A673 (cell line): ENCODE measurements at regions not wholly inside any gene's neighbourhood (a gene's known extent, or its start where the extent isn't known, plus 50 kb on each side); places are given as distances from the start of the nearest gene placed in this dataset.

Experiments
- BruUV-seq: library from RNA; stranded (reverse); fragments of 400-500 nt; replicated peaks from 2 replicates; lab custom pipeline; 2021; lab: Mats Ljungman, UMichigan
- CTCF ChIA-PET: fragments of 300-600 bp; sonication (Branson Sonifier 250); formaldehyde crosslinking; loops from one replicate; lab custom pipeline; 2022; ENCODE audit warnings: antibody characterized with exemption; lab: Charles Lee
- POLR2A ChIA-PET: fragments of 300-600 bp; sonication (Branson Sonifier 250); formaldehyde crosslinking; loops from one replicate; lab custom pipeline; 2022; ENCODE audit warnings: antibody characterized with exemption; ENCODE audit not compliant: low non-redundant PET; lab: Charles Lee
- DNase-seq: peaks from one replicate; pipeline ENCODE4 v3.0.0-alpha.2; 2015; ENCODE audit warnings: low spot score
- H3K27ac ChIP-seq: fragments of 200-600 bp; sonication (generic); 2 replicates; pipeline ENCODE4 v1.5.1; 2016; ENCODE audit warnings: mixed run types, low read depth, mild to moderate bottlenecking, mixed read lengths, antibody characterized with exemption, low read length; ENCODE audit not compliant: poor library complexity, severe bottlenecking
- H3K27me3 ChIP-seq: fragments of 200-600 bp; sonication (generic); replicated peaks from 2 replicates; pipeline ENCODE4 v1.6.1; 2017; ENCODE audit warnings: mixed run types, low read depth, mild to moderate bottlenecking, mixed read lengths, antibody characterized with exemption, low read length; ENCODE audit not compliant: insufficient read depth, poor library complexity
- H3K36me3 ChIP-seq: fragments of 200-600 bp; sonication (generic); 2 replicates; pipeline ENCODE4 v1.6.1; 2016; ENCODE audit warnings: mixed run types, mild to moderate bottlenecking, mixed read lengths, antibody characterized with exemption, low read length; ENCODE audit not compliant: insufficient read depth, poor library complexity, severe bottlenecking
- H3K4me1 ChIP-seq: fragments of 200-600 bp; sonication (generic); 2 replicates; pipeline ENCODE4 v1.6.1; 2017; ENCODE audit warnings: mixed run types, mild to moderate bottlenecking, mixed read lengths, antibody characterized with exemption, low read length; ENCODE audit not compliant: insufficient read depth, poor library complexity, severe bottlenecking
- H3K4me3 ChIP-seq: fragments of 200-600 bp; sonication (generic); 2 replicates; pipeline ENCODE4 v1.5.1; 2016; ENCODE audit warnings: low read depth, mixed run types, mild to moderate bottlenecking, mixed read lengths, low read length; ENCODE audit not compliant: poor library complexity, severe bottlenecking
- H3K9me3 ChIP-seq: fragments of 200-600 bp; sonication (generic); 2 replicates; pipeline ENCODE4 v1.6.1; 2016; ENCODE audit warnings: mixed run types, low read depth, mild to moderate bottlenecking, mixed read lengths, antibody characterized with exemption, low read length; ENCODE audit not compliant: poor library complexity, severe bottlenecking
- CTCF ChIP-seq: fragments of 300-800, 200-600 bp; sonication (generic); conservative IDR thresholded peaks from 2 replicates; pipeline ENCODE4 v1.5.1; 2017; ENCODE audit warnings: low read depth, mild to moderate bottlenecking, antibody characterized with exemption, low read length, moderate library complexity, mixed read lengths
- EZH2 ChIP-seq: fragments of 200-600 bp; sonication (generic); IDR thresholded peaks from 2 replicates; pipeline ENCODE4 v1.6.1; 2017; ENCODE audit warnings: borderline replicate concordance, low read depth, mild to moderate bottlenecking, mixed read lengths, antibody characterized with exemption, low read length; ENCODE audit not compliant: poor library complexity, severe bottlenecking
- intact Hi-C: fragments of 100-400 bp; cut with micrococcal nuclease; formaldehyde crosslinking; loops from one replicate; pipeline ENCODE4 v1.10.0; 2022; ENCODE audit not compliant: unreplicated experiment

- POLR2A ChIA-PET: no interaction called here
- intact Hi-C loops: no loop called here
- BruUV-seq: no TSS peak
Measured at GRCh38 chr9:21569721-21570120, 87.6 kb upstream of the IFNE start.

GRCh38 chr9:21570643-21571275 lies 88.6 kb upstream of the IFNE start:
- ChIA-PET POLR2A (no interaction called here), CTCF (no interaction called here)
- intact Hi-C loops: no loop called here

More at GRCh38 chr9:21569721-21570120, 87.6 kb upstream of the IFNE start:
- no peaks in the 10 kb centered on the region for H3K9me3 ChIP-seq
- CTCF ChIA-PET: no interaction called here
- DNase-seq: no peak
- no peak overlapping the region for H3K27ac ChIP-seq
- no peak overlapping the region for H3K4me3 ChIP-seq
- H3K27me3 ChIP-seq: peaks cover 83% of the 10 kb centered on the region
- no peak for TF ChIP-seq CTCF
- TF ChIP-seq EZH2: no peak
- no peaks in the 10 kb centered on the region for H3K36me3 ChIP-seq
- no peaks in the 10 kb centered on the region for H3K4me1 ChIP-seq

GRCh38 chr9:21574261-21574660 lies 92.1 kb upstream of the IFNE start:
- H3K27ac ChIP-seq: no peak overlapping the region
- H3K4me3 ChIP-seq: no peak overlapping the region
- intact Hi-C loops: no loop called here
- ChIA-PET CTCF (no interaction called here), POLR2A (no interaction called here)
- H3K36me3 ChIP-seq: no peaks in the 10 kb centered on the region
- no peaks in the 10 kb centered on the region for H3K9me3 ChIP-seq
- BruUV-seq: no TSS peak
- TF ChIP-seq EZH2: no peak
- no peak for TF ChIP-seq CTCF
- H3K4me1 ChIP-seq: no peaks in the 10 kb centered on the region
- no peak for DNase-seq
- peaks cover 41% of the 10 kb centered on the region for H3K27me3 ChIP-seq

More at GRCh38 chr9:21570643-21571275, 88.6 kb upstream of the IFNE start:
- H3K4me1 ChIP-seq: no peaks in the 10 kb centered on the region
- H3K27ac ChIP-seq: no peak overlapping the region
- DNase-seq: no peak
- H3K4me3 ChIP-seq: no peak overlapping the region
- BruUV-seq: no TSS peak
- peaks cover 74% of the 10 kb centered on the region for H3K27me3 ChIP-seq
- H3K9me3 ChIP-seq: no peaks in the 10 kb centered on the region
- TF ChIP-seq EZH2: no peak
- no peak for TF ChIP-seq CTCF
- H3K36me3 ChIP-seq: no peaks in the 10 kb centered on the region
